PC-3 (cell line): ENCODE measurements at regions not wholly inside any gene's neighbourhood (a gene's known extent, or its start where the extent isn't known, plus 50 kb on each side); places are given as distances from the start of the nearest gene placed in this dataset.

Experiments
- EZH2 ChIP-seq: fragments of 300-600 bp; sonication (generic); IDR thresholded peaks from one replicate; pipeline ENCODE4 v1.6.1; 2017; ENCODE audit warnings: antibody characterized with exemption, mild to moderate bottlenecking, low read length; ENCODE audit not compliant: unreplicated experiment
- EZH2phosphoT487 ChIP-seq: fragments of 300-600 bp; sonication (generic); IDR thresholded peaks from 2 replicates; pipeline ENCODE4 v1.6.1; 2018; ENCODE audit warnings: mild to moderate bottlenecking, antibody characterized with exemption, low read length, borderline replicate concordance
- TF ChIP-seq, protein P1 (sequence below): fragments of 300-600 bp; sonication (generic); conservative IDR thresholded peaks from 2 replicates; pipeline ENCODE4 v1.5.1; 2017; ENCODE audit warnings: antibody characterized with exemption, low read depth, mild to moderate bottlenecking, low read length

GRCh38 chr15:26020871-26021270, 157.7 kb upstream of the ATP10A start:
- TF ChIP-seq, protein P1, sequence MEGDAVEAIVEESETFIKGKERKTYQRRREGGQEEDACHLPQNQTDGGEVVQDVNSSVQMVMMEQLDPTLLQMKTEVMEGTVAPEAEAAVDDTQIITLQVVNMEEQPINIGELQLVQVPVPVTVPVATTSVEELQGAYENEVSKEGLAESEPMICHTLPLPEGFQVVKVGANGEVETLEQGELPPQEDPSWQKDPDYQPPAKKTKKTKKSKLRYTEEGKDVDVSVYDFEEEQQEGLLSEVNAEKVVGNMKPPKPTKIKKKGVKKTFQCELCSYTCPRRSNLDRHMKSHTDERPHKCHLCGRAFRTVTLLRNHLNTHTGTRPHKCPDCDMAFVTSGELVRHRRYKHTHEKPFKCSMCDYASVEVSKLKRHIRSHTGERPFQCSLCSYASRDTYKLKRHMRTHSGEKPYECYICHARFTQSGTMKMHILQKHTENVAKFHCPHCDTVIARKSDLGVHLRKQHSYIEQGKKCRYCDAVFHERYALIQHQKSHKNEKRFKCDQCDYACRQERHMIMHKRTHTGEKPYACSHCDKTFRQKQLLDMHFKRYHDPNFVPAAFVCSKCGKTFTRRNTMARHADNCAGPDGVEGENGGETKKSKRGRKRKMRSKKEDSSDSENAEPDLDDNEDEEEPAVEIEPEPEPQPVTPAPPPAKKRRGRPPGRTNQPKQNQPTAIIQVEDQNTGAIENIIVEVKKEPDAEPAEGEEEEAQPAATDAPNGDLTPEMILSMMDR: no peak
- no peak for TF ChIP-seq EZH2phosphoT487
- TF ChIP-seq EZH2: no peak
